Stimulated activated CD4-positive, alpha-beta T cell treated with anti-CD3 and anti-CD28 coated beads, Interleukin-1b, Interleukin-23, amount 100 ng/mL, for 24 hours (primary cell): ENCODE measurements at regions not wholly inside any gene's neighbourhood (a gene's known extent, or its start where the extent isn't known, plus 50 kb on each side); places are given as distances from the start of the nearest gene placed in this dataset.
A peak's percentile ranks its signal among the peaks of the same experiment; 100 is the strongest.

Source experiments
- DNase-seq, 4 experiments: peaks; one replicate each; pipeline ENCODE4 v3.0.0-alpha.2; 2020; ENCODE audit warnings: low read depth in 4 of 4, low spot score in 1 of 4

DNA sequence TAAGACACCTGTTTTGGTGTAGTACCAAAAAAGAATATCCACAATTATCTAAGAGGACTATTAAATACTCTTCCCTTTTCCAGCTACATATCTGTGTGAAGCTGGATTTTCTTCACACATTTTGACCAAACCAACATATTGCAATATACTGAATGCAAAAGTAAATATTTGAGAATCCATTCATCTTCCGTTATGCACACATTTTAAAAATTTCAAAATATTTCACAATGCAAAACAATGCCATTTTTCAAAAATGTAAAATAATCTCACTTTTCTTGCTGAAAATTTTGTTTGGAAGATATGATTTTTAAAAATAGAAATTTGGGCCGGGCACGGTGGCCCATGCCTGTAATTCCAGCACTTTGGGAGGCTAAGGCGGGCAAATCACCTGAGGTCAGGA lies 133.9 kb upstream of the FUT8 start:
- DNase-seq, result no peak

DNA sequence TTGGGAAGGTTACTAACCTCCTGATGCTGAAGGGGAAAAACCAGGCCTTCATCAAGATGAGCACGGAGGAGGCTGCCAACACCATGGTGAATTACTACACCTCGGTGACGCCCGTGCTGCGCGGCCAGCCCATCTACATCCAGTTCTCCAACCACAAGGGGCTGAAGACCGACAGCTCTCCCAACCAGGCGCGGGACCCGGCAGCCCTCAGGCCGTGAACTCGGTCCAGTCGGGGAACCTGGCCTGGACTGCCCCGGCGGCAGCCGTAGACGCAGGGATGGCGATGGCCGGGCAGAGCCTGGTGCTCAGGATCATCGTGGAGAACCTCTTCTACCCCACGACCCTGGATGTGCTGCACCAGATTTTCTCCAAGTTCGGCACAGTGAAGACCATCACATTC lies 133.0 kb upstream of the FUT8 start:
- no peak for DNase-seq

DNA sequence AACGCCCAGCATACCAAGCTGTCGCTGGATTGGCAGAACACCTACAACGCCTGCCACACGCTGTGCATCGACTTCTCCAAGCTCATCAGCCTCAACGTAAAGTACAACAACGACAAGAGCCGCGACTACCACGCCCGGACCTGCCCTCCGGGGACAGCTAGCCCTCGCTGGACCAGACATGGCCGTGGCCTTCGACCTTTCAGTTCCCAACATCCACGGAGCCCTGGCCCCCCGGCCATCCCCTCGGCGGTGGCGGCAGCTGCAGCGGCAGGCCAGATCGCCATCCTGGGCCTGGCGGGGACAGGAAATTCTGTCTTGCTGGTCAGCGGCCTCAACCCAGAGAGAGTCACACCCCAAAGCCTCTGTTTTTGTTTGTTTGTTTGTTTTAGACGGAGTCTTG lies 132.6 kb upstream of the FUT8 start:
- no peak for DNase-seq

DNA sequence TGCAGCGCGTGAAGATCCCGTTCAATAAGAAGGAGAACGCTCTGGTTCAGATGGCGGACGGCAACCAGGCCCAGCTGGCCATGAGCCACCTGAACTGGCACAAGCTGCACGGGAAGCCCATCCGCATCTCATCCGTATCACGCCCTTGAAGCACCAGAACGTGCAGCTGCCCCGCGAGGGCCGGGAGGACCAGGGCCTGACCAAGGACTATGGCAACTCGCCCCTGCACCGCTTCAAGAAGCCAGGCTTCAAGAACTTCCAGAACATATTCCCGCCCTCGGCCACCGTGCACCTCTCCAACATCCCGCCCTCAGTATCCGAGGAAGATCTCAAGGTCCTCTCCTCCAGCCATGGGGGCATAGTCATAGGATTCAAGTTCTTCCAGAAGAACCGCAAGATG lies 131.9 kb upstream of the FUT8 start:
- DNase-seq, result no peak

DNA sequence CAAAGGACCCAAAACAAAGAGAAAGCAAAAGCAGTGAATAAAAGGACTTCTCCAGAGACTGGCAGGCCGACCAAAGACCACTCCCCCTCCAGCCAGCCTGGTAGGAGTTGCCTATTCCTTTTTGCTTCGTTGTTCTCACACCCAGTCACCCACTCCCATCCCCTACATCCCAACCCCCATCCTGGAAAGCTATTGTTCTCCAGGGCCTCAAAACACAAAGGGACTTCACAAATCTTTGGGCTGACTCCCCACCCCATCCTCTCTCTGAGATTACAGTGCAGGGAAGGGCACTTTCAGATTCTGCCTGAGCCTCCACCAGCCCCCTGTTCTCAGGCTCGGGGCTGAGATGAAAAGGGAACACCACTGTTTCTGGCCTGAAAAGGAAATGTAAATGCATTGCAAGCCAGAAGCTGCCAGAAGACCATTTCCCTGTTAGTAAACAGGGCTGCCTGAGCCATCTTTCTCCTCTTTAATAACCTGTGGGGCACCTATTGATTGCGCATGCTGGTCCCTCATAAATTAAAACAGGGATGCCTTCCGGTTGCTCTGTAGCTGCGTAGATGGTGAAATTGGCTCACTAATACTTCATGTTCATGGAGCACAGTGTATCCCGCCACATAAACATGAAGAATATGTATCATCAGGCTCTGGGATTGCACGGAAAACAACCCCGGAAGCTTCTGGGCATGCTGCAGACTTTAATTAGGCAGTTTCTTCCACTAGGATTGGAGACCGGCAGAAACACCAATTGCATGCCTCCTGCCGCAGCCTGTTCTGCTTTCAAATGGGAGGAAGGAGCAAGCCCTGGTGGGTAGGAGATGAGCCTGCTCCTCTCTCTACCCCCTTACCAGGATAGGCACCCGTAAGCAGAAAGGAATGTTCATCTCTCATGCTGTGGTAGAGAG lies 130.3 kb upstream of the FUT8 start:
- DNase-seq, result no peak

DNA sequence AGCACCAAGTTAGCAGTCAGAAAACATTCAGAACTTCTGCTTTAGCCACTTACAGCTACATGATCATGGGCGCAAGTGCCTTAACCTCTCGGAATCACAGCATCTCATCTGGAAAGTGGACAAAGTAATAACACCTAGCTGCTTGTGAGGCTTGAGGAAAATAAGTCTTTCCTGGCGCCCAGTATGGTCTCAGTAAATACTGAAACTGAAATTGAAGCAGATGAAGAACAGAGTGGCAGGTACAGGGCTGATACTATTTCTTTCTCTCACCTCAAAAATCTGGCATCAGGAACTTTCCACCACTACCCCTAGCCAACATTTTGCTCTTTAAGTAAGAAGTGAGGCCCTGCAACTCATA lies 129.7 kb upstream of the FUT8 start:
- DNase-seq, result no peak

DNA sequence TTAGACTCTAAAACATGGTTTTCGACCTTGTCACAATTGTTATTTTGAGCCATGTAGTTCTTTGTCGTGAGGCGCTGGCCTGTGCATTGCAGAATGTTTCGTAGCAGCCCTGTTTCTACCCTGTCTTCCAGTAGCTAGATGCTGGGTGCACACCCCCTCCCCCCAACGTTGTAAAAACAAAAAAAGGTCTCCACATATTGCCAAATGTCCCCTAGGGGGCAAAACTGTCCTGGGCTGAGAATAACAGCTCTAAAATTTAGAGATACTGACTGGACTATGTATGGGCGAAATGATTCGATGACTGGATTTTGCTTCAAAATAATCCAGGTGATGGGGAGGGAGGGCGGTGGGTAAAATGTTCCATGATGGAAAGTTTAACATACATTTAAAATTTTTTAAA lies 126.1 kb upstream of the FUT8 start:
- no peak for DNase-seq

DNA sequence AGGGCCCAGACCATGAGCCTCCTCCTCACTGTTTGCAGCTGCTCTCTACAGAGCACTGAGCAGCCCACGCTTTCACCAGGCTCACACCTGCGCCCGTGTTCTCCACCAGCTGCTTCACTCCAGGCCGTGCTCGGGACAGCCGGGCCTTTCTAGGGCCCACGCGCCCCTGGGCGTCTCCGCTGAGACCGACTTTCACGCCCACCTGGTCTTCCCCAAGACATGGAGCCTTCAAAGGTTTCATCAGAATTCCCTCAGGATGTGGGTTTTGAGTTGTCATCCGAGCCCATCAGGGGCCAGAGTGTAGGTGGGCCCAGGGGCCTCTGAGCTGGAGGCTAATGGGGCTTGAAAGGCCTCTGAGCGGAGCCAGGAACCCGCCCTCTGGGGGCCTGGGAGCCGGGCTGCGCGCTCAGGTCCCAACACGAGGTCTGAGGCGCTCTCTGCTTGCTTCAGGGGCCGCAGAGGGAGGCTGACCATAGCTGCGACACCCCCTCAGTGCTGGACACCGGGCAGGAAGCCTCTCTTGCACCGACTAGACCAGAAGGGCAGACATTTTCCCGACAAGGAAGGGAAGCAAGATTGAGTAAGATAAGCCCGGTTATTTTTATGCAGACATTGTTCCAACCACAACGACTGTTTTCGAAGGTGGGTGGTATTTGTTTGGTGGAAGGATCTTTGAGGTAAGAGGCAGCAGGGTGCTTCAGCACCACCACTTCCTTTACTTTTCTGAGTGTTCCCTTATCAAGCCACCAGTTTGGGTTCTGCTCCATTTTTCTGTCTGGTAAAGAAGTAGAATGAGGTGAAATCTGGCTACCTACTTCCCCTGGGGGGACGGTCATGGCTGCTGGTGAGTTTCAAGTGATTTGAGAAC lies 125.0 kb upstream of the FUT8 start:
- peak in 2 of 4 experiments; percentile 8 to 55 for DNase-seq

DNA sequence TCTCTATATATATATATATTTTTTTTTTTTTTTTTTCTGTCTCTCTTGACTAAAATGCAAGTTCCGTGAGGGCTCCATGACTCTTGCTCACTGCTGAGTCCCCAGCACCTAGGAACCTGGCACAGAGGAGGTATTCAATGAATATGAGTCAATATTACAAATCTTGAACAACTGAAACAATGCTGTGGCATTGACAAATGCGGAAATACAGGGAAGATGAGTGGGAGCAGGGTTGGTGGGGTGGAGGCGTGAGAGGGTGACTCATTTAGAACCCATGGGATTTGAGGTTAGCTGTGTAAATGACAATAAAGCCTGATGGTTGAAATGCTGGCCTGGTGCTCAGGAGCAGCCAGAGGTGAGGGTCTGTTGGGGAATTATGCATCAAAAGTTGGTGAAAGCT lies 121.7 kb upstream of the FUT8 start:
- peak in 1 of 4 experiments; percentile 40 for DNase-seq

DNA sequence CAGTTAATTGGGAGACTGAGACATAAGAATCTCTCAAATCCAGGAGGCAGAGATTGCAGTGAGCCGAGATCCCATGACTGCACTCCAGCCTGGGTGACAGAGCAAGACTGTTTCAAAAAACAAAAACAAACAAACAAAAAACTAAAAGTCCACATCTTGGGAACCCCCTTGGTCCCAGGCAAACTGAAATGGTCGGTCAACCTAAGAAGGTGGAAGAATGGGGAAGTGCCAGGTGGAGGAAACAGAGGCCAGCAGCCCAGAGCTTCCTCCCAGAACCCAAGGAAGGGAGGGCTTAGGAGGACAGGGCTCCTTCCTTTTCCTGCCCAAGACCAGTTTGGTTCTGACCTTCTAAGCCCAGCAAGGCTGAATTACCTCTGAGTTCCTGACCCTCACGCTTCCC lies 121.0 kb upstream of the FUT8 start:
- no peak for DNase-seq

DNA sequence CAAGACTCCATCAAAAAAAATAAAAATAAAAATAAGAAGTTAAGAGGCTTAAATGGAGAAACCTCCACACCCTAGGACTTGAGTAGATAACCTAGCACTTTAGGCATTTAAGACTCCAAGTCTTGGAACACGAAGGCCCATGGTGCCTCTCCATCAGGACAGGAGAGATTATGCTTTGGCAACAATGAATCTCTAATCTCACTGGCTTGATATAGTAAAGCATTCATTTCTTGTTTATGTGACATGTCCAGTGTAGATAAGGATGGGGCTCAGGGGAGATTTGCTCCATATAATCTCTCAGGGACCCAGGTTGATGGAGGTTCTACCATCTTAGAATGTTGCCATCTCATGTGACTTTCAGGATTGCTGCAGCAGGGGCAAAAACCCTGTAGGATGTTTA lies 117.7 kb upstream of the FUT8 start:
- DNase-seq, result no peak

DNA sequence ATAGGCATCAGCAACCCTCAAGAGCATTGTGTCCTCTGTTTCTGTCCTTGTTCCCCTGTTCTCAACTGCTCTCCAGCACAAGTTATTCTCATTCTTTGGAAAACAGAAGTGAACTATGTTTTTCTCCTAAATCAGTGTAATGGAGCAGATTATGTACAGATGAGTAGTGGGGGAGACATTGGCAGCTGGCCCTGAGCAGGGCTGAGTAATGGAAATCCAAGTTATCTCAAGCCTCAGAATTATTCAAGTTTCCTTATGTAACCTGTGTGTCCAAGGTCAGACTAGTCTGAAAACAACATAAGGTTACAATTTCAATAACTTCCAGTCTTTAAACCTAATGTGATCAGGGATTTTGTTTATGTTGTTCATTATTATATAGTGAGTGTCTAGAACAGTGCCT lies 116.1 kb upstream of the FUT8 start:
- no peak for DNase-seq

DNA sequence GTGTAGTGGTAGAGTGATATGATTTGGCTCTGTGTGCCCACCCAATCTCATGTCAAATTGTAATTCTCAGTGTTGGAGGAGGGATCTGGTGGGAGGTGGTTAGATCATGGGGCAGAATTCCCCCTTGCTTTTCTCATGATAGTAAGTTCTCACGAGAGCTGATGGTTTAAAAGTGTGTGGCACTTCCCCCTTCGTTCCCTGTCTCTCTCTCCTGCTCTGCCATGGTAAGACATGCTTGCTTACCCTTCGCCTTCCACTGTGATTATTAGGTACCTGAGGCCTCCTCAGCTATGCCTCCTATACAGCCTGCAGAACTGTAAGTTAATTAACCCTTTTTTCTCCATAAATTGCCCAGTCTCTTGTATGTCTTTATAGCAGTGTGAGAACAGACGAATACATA lies 115.7 kb upstream of the FUT8 start:
- DNase-seq, result no peak

DNA sequence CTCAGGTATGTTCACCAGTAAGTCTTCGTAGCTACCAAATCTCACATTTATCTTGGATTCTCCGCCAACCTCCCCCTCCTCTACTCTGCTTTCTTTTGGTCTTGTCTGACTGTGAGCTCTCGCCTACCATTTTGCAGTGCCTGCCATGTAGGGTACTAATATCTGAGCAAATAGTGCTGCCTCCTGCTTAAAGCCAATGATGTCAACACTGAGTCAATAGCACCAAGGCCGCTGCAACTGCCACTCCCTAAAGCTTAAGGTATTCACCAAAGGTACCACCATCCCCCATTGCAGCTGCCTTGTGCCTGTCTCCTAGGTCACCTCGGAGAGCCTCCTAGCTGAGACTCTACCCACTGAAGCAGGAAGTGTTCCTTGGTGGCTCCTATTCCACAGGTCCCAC lies 114.8 kb upstream of the FUT8 start:
- DNase-seq, result no peak

DNA sequence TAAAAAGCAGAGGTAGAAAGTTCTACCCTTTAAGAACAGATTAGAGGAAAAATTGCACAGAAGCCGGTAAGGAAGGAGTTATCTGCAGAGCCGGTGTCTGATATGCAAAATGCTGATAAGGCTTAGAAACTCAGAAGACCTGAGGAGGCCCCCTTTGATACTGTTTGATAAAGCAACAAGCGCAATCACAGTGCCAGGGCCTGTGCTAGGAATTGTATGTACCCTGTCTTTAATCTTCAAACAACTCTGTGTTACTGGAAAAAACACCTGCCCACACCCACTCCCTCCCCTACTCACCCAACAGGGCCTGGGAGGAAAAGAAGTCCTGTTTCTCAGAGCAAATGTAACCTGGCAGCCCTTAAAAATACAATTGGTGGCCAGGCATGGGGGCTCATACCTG lies 112.7 kb upstream of the FUT8 start:
- DNase-seq, result no peak

DNA sequence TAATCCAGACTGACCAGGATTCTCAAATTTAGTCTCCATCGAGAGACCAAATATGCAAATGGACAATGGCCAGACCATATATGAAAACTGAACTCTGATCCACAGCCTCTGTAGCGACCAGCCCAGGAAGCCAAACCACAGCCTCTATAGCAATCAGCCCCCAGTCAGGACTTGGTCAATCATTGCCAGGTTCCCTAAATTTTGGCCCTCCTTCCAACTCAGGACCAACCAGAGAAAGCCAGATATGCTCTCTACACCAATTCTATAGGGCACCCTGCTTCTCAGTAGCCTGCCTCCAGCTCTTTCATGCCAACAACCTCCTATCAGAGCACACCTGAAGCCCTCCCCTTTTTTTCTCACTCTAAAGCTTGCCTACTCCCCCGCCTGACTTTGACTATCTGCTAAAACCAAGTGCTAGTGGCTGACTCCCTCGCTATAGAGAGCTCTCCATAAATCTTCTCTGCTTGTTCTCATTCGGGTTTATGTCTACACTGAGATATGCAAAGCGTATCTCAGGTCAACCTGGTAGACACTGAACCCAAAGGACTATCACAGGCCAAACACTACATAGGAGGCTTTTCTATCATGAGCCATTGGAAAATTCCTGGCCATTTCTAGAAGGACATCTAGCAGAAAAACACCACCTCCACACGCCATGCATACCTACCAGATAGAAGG lies 110.5 kb upstream of the FUT8 start:
- DNase-seq, result no peak

DNA sequence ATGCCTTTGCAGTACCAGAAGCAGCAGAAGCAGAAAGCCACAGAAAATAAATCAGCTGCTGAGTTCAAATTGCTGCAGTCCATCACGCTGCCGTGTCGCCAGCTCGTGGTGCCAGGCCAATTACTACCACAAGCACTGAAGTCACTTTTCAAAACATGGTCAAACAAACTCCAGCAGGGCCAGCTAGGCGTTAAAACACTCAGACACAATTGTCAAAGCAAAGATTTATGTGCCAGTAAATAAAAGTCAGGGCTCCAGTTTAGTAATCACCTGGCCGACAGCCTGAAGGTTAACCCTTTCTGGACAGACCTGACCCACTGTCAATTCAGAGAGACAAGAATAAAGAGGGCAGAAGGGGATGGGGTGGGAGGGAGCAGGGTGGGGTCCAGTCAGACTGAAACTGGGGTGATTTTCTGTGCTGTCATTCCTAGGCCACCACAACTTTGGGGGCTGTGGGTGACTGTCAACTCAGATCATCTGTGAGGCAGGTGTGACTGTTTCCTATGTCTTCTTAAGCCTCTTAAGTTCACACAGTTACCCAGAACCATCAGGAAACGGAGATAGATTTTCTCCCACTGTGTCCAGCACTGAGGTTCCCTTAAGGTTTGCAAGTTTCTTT lies 109.8 kb upstream of the FUT8 start:
- DNase-seq, result peak in 1 of 4 experiments; percentile 49

DNA sequence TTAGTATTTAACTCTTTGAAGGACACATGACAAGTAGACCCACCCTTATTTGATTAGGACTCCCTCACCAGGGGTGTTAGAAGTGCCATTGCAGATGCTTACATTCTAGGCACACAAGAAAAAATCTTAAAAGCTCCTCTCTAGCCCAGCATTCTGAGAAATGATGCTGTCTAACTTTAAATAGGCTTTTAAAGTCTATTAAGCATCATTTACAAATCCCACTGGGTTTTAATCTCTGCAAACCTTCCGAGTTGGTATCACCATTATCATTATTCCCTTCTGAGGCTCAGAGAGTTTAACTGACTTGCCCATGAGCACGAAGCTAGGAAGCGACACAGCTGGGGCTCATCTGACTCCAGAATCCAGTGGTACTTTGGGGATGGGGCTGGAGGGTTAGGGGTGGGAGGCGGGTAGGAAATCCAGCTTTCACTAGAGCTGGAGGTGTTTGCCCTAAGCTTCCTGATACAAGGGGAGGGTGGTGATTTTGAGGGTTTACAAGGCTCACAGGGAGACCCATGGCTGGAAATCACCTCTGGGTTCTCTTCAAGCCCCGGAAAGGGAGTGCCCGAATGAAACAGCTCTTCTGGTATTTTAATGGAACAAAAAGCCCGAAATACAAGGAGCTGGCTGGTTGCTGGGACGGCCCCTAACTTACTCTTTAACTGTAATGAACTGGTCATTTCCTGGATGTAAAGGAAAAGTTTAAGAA lies 109.2 kb upstream of the FUT8 start:
- no peak for DNase-seq

DNA sequence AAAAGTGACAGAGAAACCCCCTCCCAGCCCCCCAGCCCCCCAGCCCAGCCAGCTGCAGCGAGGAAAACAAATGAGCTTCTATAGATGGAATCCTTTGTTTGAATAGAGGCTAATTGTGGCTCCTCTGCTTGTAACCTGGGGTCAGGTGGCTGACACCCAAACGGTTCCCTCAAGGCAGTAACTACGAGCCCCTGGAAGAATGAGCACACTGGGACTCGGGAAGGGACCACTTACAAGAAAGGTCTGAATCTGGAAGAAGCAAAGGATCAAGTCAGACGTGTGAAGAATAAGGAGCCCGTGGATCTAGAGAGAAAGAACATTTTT lies 108.7 kb upstream of the FUT8 start:
- DNase-seq, result no peak

DNA sequence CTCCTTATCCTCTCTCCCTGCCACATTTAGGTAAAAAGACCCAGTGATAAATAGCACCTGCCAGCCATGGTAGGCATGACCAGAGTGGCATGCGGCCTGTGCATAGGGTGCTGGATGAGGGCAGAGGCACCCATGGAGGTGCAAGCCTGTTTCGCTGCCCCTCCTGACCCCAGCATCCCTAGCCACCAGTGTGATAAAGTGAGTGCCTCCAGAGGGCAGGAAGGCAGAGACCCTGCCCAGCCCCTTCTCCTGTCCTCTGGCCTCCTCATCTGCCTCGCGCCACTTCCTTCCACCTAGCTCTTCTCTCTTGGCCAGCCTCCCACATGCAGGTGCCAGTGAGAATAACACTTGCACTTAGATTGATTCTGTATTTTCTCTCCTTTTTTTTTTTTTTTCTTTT lies 108.3 kb upstream of the FUT8 start:
- no peak for DNase-seq

DNA sequence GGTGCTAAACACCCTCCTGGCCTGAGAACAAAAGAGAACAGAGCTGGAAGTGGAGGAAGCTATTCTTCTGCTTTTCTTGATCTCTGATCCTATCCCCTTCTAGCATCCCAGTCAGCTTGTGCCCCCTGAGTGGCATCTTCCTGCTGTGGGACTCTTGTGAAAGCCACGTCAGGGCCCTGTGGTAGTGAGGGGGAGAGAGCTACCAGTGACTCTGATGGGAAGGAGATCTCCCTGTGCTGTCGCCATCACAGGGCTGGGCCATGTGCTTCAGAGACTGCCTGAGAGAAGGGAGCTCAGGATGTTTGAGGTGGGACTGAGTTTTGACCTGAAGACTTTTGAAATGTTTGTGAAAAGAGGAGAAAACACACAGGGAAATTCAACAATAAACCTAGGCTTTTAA lies 107.6 kb upstream of the FUT8 start:
- DNase-seq, result no peak
